H9 (cell line): ENCODE measurements at regions not wholly inside any gene's neighbourhood (a gene's known extent, or its start where the extent isn't known, plus 50 kb on each side); places are given as distances from the start of the nearest gene placed in this dataset.

Experiments used
- DNase-seq: peaks from one replicate; pipeline ENCODE4 v3.0.0-alpha.2; 2017
- H2AFZ ChIP-seq: one replicate; pipeline ENCODE4 v1.6.1; 2013; ENCODE audit warnings: mild to moderate bottlenecking, low read length, control low read depth, moderate library complexity
- H2AK5ac ChIP-seq: 2 replicates; pipeline ENCODE4 v1.6.1; 2013; ENCODE audit warnings: low read length, control low read depth, mixed read lengths; ENCODE audit not compliant: insufficient read length
- H2BK120ac ChIP-seq: one replicate; pipeline ENCODE4 v1.6.1; 2013; ENCODE audit warnings: low read depth, mild to moderate bottlenecking, low read length, control low read depth, inconsistent platforms; ENCODE audit not compliant: poor library complexity, severe bottlenecking
- H2BK12ac ChIP-seq: 2 replicates; pipeline ENCODE4 v1.6.1; 2013; ENCODE audit warnings: low read length, control low read depth, mixed read lengths, low read depth; ENCODE audit not compliant: insufficient read length
- H2BK15ac ChIP-seq: 2 replicates; pipeline ENCODE4 v1.6.1; 2013; ENCODE audit warnings: low read depth, low read length, control low read depth
- H2BK20ac ChIP-seq: one replicate; pipeline ENCODE4 v1.6.1; 2013; ENCODE audit warnings: low read depth, mild to moderate bottlenecking, low read length, control low read depth, inconsistent platforms; ENCODE audit not compliant: poor library complexity, severe bottlenecking
- H2BK5ac ChIP-seq: 2 replicates; pipeline ENCODE4 v1.6.1; 2013; ENCODE audit warnings: low read length, control low read depth, mixed read lengths; ENCODE audit not compliant: insufficient read length
- H3K14ac ChIP-seq: 2 replicates; pipeline ENCODE4 v1.6.1; 2013; ENCODE audit warnings: low read length, control low read depth; ENCODE audit not compliant: insufficient read depth
- H3K18ac ChIP-seq: 2 replicates; pipeline ENCODE4 v1.6.1; 2013; ENCODE audit warnings: low read depth, mild to moderate bottlenecking, mixed read lengths, low read length, control low read depth; ENCODE audit not compliant: insufficient read length
- H3K23ac ChIP-seq: 2 replicates; pipeline ENCODE4 v1.6.1; 2013; ENCODE audit warnings: low read length, control low read depth, mixed read lengths, low read depth; ENCODE audit not compliant: insufficient read length
- H3K23me2 ChIP-seq: 2 replicates; pipeline ENCODE4 v1.6.1; 2013; ENCODE audit warnings: low read depth, mild to moderate bottlenecking, mixed read lengths, low read length, control low read depth; ENCODE audit not compliant: insufficient read length, poor library complexity, severe bottlenecking
- H3K27ac ChIP-seq: 2 replicates; pipeline ENCODE4 v1.5.1; 2013; ENCODE audit warnings: low read length, control low read depth, mixed read lengths, low read depth; ENCODE audit not compliant: insufficient read length
- H3K27me3 ChIP-seq: 2 replicates; pipeline ENCODE4 v1.6.1; 2013; ENCODE audit warnings: low read length, control low read depth, inconsistent platforms; ENCODE audit not compliant: insufficient read depth
- H3K4ac ChIP-seq: 2 replicates; pipeline ENCODE4 v1.6.1; 2013; ENCODE audit warnings: low read depth, mild to moderate bottlenecking, control low read depth, inconsistent platforms, low read length, moderate library complexity
- H3K4me1 ChIP-seq: 2 replicates; pipeline ENCODE4 v1.6.1; 2013; ENCODE audit warnings: low read length, control low read depth, inconsistent platforms; ENCODE audit not compliant: insufficient read depth
- H3K4me2 ChIP-seq: 2 replicates; pipeline ENCODE4 v1.6.1; 2013; ENCODE audit warnings: low read length, control low read depth, mixed read lengths; ENCODE audit not compliant: insufficient read length, insufficient read depth
- H3K56ac ChIP-seq: 2 replicates; pipeline ENCODE4 v1.6.1; 2013; ENCODE audit warnings: low read depth, mild to moderate bottlenecking, mixed read lengths, low read length, control low read depth; ENCODE audit not compliant: insufficient read length
- H3K79me1 ChIP-seq: 2 replicates; pipeline ENCODE4 v1.6.1; 2013; ENCODE audit warnings: low read depth, mild to moderate bottlenecking, moderate library complexity, low read length, control low read depth, inconsistent platforms; ENCODE audit not compliant: insufficient read depth, poor library complexity, severe bottlenecking
- H3K79me2 ChIP-seq: 2 replicates; pipeline ENCODE4 v1.6.1; 2013; ENCODE audit warnings: low read length, control low read depth, inconsistent platforms; ENCODE audit not compliant: insufficient read depth
- H3K9ac ChIP-seq: 2 replicates; pipeline ENCODE4 v1.6.1; 2013; ENCODE audit warnings: low read length, control low read depth, mixed read lengths; ENCODE audit not compliant: insufficient read length; ENCODE audit errors: extremely low read depth
- H3K9me3 ChIP-seq: one replicate; pipeline ENCODE4 v1.6.1; 2013; ENCODE audit warnings: low read depth, low read length, inconsistent platforms; ENCODE audit not compliant: control insufficient read depth
- H3T11ph ChIP-seq: one replicate; pipeline ENCODE4 v1.6.1; 2013; ENCODE audit warnings: mild to moderate bottlenecking, low read length, control low read depth, inconsistent platforms
- H4K20me1 ChIP-seq: one replicate; pipeline ENCODE4 v1.6.1; 2013; ENCODE audit not compliant: control insufficient read depth, insufficient read length, insufficient read depth
- H4K5ac ChIP-seq: 2 replicates; pipeline ENCODE4 v1.6.1; 2013; ENCODE audit warnings: low read depth, mild to moderate bottlenecking, mixed read lengths, low read length, control low read depth; ENCODE audit not compliant: insufficient read length
- H4K8ac ChIP-seq: replicated peaks from 2 replicates; pipeline ENCODE4 v1.6.1; 2013; ENCODE audit warnings: low read length, control low read depth, mixed read lengths, low read depth; ENCODE audit not compliant: insufficient read length
- H4K91ac ChIP-seq: 2 replicates; pipeline ENCODE4 v1.6.1; 2013; ENCODE audit warnings: low read depth, mild to moderate bottlenecking, moderate library complexity, mixed read lengths, low read length, control low read depth; ENCODE audit not compliant: insufficient read length
- H3K27ac Mint-ChIP-seq, 3 experiments: 2 replicates in 2 of 3; 3 replicates in 1 of 3; pipeline ENCODE4 v1.8.0; 2020 to 2021; ENCODE audit warnings: mixed read lengths in 3 of 3, mild to moderate bottlenecking in 1 of 3, moderate library complexity in 1 of 3
- H3K27me3 Mint-ChIP-seq: 2 replicates; pipeline ENCODE4 v1.8.0; 2021; ENCODE audit warnings: low read depth, mild to moderate bottlenecking, moderate library complexity, mixed read lengths
- H3K36me3 Mint-ChIP-seq, 3 experiments: 2 replicates in 2 of 3; 3 replicates in 1 of 3; pipeline ENCODE4 v1.8.0; 2020 to 2021; ENCODE audit warnings: low read depth in 3 of 3, mixed read lengths in 3 of 3; ENCODE audit not compliant: insufficient read depth in 1 of 3
- H3K4me1 Mint-ChIP-seq, 2 experiments: 2 replicates each; pipeline ENCODE4 v1.8.0; 2020; ENCODE audit warnings: mixed read lengths in 2 of 2
- H3K4me3 Mint-ChIP-seq, 2 experiments: 2 replicates in 1 of 2; 3 replicates in 1 of 2; pipeline ENCODE4 v1.8.0; 2020 to 2021; ENCODE audit warnings: mild to moderate bottlenecking in 2 of 2, mixed read lengths in 2 of 2, moderate library complexity in 1 of 2
- H3K9me3 Mint-ChIP-seq, 2 experiments: 2 replicates in 1 of 2; 3 replicates in 1 of 2; pipeline ENCODE4 v1.8.0; 2020; ENCODE audit warnings: mild to moderate bottlenecking in 2 of 2, mixed read lengths in 2 of 2, moderate library complexity in 1 of 2
- WGBS: extraction: QIAGEN DNeasy Blood & Tissue Kit; methylation state at CpG from one replicate; pipeline ENCODE4 v1.1.7; 2013; ENCODE audit warnings: missing lambda C conversion rate, low lambda C conversion rate, mixed read lengths; ENCODE audit not compliant: insufficient read length; ENCODE audit errors: extremely low coverage; 5-methylcytosine and 5-hydroxymethylcytosine counted together
- TF ChIP-seq, protein P1 (sequence below): fragments of 200-600 bp; sonication (generic); conservative IDR thresholded peaks from 3 replicates; pipeline ENCODE4 v1.8.0; 2021; ENCODE audit warnings: antibody characterized with exemption, mild to moderate bottlenecking

DNA sequence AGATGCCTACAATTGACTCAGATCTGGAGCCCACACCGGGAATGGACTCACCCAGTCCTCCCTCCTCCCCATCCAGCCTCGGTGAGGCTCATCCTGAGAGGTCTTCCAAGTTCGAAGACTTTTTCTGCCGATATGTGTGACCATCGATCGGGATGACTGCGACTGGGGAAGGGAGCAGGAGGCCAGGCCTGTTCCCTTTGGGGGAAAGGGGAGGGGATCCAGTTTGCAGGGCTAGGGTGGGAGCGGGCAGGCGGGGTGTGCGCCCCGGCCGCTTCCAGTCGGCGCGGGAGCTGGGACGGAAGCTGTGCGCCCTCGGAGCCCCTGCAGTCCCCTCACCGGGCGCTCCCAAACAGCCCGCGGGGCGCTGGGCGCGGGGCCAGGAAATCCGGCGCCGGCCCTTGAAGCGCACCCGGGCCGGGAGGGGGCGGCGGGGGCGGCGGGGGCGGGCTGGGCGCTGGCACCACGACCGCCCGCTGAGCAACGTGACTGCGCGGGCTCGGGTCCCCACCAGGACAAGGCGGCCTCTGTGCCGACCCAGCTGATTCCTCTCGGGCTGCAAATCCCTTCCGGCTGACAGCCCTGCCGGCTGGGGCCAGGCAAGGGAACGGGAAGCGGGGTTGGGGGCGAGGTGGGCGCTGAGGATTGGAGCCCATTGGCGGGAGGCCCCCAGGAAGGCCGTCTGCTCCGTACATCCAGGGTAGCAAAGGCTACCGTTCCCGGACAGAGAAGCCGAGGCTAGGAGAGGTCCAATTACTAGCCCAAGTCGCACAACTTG, 103.9 kb downstream of the EBNA1BP2 start:
- Histone ChIP-seq H3K56ac (no peak overlapping the region), H4K5ac (no peak overlapping the region), H2AK5ac (no peak overlapping the region), H3K23ac (no peak overlapping the region), H2BK120ac (no peak overlapping the region), H3K9ac (no peak overlapping the region), H2AFZ (no peak overlapping the region), H4K91ac (no peak overlapping the region), H3T11ph (no peak overlapping the region), H3K14ac (no peak overlapping the region; the same call in 1 of the 2 replicates), H3K18ac (peak overlapping the region; percentile 16), H3K4me2 (no peak overlapping the region), H3K79me2 (no peaks in the 10 kb centered on the region), H2BK12ac (no peak overlapping the region), H4K20me1 (no peaks in the 10 kb centered on the region), H3K4ac (no peak overlapping the region), H3K23me2 (no peaks in the 10 kb centered on the region), H2BK5ac (no peak overlapping the region), H2BK20ac (no peak overlapping the region), H3K9me3 (no peaks in the 10 kb centered on the region), H2BK15ac (no peak overlapping the region), H3K4me1 (peaks cover 4% of the 10 kb centered on the region; the same call in 1 of the 2 replicates), H4K8ac (no peak overlapping the region), H3K27ac (no peak overlapping the region), H3K79me1 (no peaks in the 10 kb centered on the region), H3K27me3 (no peaks in the 10 kb centered on the region)
- Mint-ChIP-seq H3K27me3 (peaks cover 2% of the 10 kb centered on the region), H3K27ac (no peak overlapping the region; a peak in 2 of 7 replicates), H3K4me1 (peaks cover 23 to 31% of the 10 kb centered on the region in 2 experiments), H3K36me3 (no peaks in the 10 kb centered on the region; a peak in 2 of 7 replicates), H3K4me3 (no peak overlapping the region), H3K9me3 (no peaks in the 10 kb centered on the region; a peak in 1 of 5 replicates)
- DNase-seq: peak; percentile 65
- WGBS: no CpG with 5 or more reads among the region's 60 CpGs
- TF ChIP-seq, protein P1, sequence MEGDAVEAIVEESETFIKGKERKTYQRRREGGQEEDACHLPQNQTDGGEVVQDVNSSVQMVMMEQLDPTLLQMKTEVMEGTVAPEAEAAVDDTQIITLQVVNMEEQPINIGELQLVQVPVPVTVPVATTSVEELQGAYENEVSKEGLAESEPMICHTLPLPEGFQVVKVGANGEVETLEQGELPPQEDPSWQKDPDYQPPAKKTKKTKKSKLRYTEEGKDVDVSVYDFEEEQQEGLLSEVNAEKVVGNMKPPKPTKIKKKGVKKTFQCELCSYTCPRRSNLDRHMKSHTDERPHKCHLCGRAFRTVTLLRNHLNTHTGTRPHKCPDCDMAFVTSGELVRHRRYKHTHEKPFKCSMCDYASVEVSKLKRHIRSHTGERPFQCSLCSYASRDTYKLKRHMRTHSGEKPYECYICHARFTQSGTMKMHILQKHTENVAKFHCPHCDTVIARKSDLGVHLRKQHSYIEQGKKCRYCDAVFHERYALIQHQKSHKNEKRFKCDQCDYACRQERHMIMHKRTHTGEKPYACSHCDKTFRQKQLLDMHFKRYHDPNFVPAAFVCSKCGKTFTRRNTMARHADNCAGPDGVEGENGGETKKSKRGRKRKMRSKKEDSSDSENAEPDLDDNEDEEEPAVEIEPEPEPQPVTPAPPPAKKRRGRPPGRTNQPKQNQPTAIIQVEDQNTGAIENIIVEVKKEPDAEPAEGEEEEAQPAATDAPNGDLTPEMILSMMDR: no peak
